GM18498 (cell line): ENCODE measurements at regions not wholly inside any gene's neighbourhood (a gene's known extent, or its start where the extent isn't known, plus 50 kb on each side); places are given as distances from the start of the nearest gene placed in this dataset.
"Not testable (repeated sequence)": the region's sequence is repeated elsewhere in the genome, so short reads cannot be mapped to it uniquely, and the experiment has no call there.

Experiments
- ATAC-seq: cut with Tn5 transposase; IDR thresholded peaks from one replicate; pipeline ENCODE4 v1.9.1; 2021; ENCODE audit warnings: mild to moderate bottlenecking, moderate library complexity; ENCODE audit not compliant: unreplicated experiment

DNA sequence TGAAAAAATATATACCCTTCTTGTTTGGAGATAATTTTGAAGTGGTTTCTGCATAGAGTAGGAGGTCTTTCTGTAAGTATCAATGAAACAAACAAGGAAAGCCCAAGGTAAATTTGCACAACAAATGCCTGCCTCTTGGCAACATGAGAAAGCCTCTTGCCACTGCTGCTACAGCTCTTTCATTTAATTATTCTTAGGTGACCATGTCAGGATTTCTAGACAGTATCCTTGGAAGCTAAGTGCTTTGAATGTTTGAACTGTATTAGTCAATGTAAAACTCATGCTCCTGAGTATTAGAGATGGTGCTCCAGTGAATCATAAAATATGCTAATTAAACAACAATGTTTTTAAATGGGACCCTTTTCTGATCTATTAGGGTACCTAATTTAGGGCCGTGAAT lies 81.2 kb upstream of the ITGB1 start:
- ATAC-seq: no peak

- ATAC-seq: no peak
These were observed 80.6 kb upstream of the ITGB1 start for GRCh38 chr10:33038672-33039071.

DNA sequence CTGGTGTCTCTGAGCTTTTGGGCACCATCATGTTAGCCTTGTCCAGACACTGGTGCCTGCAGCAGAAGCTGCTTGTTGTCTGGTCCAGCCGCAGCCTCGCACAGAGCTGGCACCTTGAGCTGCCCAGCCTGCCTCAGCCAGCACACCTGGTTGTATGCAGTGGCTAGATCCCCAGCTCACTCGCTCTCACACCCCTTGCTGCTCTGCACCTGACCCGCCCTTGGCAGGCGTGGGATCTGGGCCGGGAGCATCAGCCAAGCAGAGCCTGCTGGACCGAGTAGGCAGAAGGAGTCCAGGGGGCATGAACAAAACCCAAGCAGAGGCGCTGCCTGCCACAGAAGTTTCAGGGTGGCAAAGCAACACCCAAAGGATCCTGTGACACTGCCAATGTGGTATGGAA lies 79.7 kb upstream of the ITGB1 start:
- no peak for ATAC-seq

GRCh38 chr10:33036670-33037069 lies 78.6 kb upstream of the ITGB1 start:
- ATAC-seq: no peak

GRCh38 chr10:33035411-33035810 lies 77.4 kb upstream of the ITGB1 start:
- ATAC-seq: no peak

DNA sequence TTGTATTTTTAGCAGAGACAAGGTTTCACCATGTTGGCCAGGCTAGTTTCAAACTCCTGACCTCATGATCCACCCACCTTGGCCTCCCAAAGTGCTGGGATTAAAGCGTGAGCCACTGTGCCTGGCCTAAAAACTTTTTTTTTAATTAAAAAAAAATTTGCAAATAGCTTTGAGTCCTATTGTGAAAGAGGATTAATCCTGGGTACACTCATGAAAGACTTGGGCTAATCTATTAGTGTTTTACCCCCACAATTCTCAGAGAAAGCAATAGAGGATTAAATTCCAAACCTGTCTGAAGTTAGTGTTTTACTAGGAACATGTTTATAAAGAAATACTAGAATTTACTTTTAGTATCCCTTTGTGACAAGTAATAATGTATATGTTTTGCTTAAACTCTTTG lies 76.9 kb upstream of the ITGB1 start:
- no peak for ATAC-seq

GRCh38 chr10:33032654-33033151 lies 74.7 kb upstream of the ITGB1 start:
- ATAC-seq: no peak

- ATAC-seq: no peak
These were observed 74.0 kb upstream of the ITGB1 start for GRCh38 chr10:33031815-33032653.

GRCh38 chr10:33031171-33031570 lies 73.1 kb upstream of the ITGB1 start:
- ATAC-seq: no peak

GRCh38 chr10:33028515-33028914 lies 70.5 kb upstream of the ITGB1 start:
- ATAC-seq: not testable (repeated sequence)

- no peak for ATAC-seq
These were observed 69.1 kb upstream of the ITGB1 start for GRCh38 chr10:33027088-33027487.

GRCh38 chr10:33026422-33026821 lies 68.4 kb upstream of the ITGB1 start:
- no peak for ATAC-seq

DNA sequence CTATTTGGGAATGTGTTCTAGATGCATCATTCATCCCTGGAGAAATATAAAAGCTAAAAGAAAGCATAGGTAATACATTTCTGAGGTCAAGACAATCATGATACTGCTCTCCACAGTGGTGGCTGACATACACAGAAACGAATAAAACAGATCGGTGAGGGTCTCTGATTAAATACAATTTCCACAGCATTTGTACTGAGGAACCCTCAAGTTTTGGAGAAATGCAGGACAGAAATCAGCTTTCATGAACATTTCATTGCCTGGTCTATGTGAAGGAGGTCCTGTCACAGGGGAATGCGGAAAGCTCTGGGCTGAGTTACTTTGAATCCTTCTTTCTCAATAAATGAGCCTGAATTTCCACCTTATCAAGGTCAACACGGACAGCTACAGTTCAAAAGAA lies 67.9 kb upstream of the ITGB1 start:
- ATAC-seq: no peak

DNA sequence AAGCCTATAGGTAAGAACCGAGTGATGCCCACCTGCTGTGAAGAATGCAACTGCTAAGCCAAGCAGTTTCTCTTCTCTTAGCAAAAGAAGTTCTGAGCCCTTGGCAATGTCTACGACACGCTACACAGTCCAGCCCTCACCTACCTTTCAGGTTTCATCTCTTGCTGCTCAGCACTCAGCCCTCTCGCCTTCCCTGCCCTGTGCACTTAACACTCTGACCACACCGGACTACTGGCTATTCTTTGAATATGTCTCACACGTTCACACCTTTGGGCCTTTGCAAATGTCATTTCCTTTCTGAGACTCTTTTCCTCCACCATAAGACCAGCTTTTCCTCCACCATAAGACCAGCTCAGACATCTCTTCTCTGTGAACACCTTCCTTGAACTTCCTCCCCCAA lies 67.0 kb upstream of the ITGB1 start:
- ATAC-seq: peak; percentile 98

DNA sequence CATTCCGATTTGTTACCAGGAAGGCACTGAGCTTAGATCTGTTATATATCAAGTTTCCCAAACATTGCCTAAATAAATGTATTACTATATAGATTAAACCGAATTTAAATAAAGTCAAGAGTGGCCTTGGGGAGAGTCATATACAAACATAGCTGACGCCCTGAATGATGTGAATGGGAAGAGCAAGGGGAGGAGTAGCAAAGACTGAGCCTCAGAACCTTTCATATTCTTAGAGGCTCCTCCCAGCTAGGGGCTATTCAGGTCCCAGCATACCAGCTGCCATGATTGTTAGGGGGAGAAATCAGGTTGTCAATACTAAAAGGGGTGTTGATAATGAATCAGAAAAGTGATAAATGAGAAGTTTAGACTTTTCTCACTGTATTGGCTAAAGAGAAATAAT lies 64.7 kb upstream of the ITGB1 start:
- no peak for ATAC-seq

- no peak for ATAC-seq
These were observed 64.1 kb upstream of the ITGB1 start for GRCh38 chr10:33022090-33022489.

DNA sequence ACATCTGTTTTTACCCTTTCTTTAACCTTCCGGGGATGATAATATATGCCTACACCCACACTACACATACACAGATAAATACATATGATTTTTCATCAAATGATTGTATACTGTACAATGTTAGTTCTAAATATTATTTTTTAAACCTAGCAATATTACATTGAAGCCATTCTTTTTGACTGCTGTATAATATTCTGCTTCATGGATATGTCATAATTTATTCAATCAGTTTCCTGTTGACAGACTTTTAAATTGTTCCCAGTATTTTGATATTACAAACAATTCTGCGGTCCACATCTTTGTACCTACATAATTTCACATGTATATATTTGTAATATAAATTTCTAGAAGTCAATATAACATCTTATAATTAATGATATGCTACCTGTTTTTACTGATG lies 59.0 kb upstream of the ITGB1 start:
- ATAC-seq: no peak

- peak; percentile 56 for ATAC-seq
These were observed 57.9 kb upstream of the ITGB1 start for GRCh38 chr10:33015761-33016547.

GRCh38 chr10:33013331-33013730 lies 55.3 kb upstream of the ITGB1 start:
- ATAC-seq: not testable (repeated sequence)

- no peak for ATAC-seq
These were observed 54.3 kb upstream of the ITGB1 start for GRCh38 chr10:33012306-33012705.

DNA sequence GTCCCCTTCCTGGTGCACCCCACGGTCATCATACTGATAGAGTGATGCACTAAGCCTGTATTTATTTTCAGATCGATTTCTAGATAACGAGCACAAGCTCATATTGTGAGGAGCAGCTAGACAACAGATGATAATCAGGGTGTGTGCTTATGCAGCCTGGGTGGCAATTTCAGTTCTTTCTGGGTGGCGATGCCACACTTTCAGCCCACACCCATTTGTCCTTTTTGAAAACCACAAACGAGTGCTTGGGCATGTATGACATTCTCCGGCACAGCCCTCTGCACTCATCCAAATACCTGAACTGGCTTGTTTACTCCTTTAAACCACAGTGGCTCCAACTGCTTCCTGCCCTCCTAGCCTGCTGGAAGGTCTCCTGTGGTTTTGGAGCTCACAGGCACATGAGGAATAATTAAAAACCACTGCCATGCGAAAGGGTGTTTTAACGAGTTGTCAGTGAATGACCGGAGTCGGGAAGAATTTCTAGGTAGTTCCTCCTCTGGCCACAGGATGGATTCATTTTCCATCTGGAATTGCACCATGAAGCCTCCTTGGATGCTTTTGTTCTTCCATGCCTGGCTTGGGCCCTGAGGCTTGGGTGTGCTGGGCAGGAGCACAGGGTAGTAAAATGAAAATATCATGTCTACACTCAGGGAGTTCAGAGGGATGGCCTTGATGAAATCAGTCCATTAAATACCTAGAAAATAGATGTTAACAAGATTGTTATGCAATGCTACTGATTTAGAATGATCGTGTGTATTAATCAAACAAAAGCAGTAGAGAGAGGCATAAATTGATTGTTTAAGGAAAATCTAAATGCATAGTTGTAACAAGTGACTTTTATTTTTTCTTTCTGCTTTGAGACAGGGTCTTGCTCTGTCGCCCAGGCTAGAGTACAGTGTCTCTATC lies 52.4 kb upstream of the ITGB1 start:
- ATAC-seq: no peak
